H9 (cell line): ENCODE measurements at regions not wholly inside any gene's neighbourhood (a gene's known extent, or its start where the extent isn't known, plus 50 kb on each side); places are given as distances from the start of the nearest gene placed in this dataset.

Source experiments
- DNase-seq: peaks from one replicate; pipeline ENCODE4 v3.0.0-alpha.2; 2017
- H2AFZ ChIP-seq: one replicate; pipeline ENCODE4 v1.6.1; 2013; ENCODE audit warnings: mild to moderate bottlenecking, low read length, control low read depth, moderate library complexity
- H2AK5ac ChIP-seq: 2 replicates; pipeline ENCODE4 v1.6.1; 2013; ENCODE audit warnings: low read length, control low read depth, mixed read lengths; ENCODE audit not compliant: insufficient read length
- H2BK120ac ChIP-seq: one replicate; pipeline ENCODE4 v1.6.1; 2013; ENCODE audit warnings: low read depth, mild to moderate bottlenecking, low read length, control low read depth, inconsistent platforms; ENCODE audit not compliant: poor library complexity, severe bottlenecking
- H2BK12ac ChIP-seq: 2 replicates; pipeline ENCODE4 v1.6.1; 2013; ENCODE audit warnings: low read length, control low read depth, mixed read lengths, low read depth; ENCODE audit not compliant: insufficient read length
- H2BK15ac ChIP-seq: 2 replicates; pipeline ENCODE4 v1.6.1; 2013; ENCODE audit warnings: low read depth, low read length, control low read depth
- H2BK20ac ChIP-seq: one replicate; pipeline ENCODE4 v1.6.1; 2013; ENCODE audit warnings: low read depth, mild to moderate bottlenecking, low read length, control low read depth, inconsistent platforms; ENCODE audit not compliant: poor library complexity, severe bottlenecking
- H2BK5ac ChIP-seq: 2 replicates; pipeline ENCODE4 v1.6.1; 2013; ENCODE audit warnings: low read length, control low read depth, mixed read lengths; ENCODE audit not compliant: insufficient read length
- H3K14ac ChIP-seq: 2 replicates; pipeline ENCODE4 v1.6.1; 2013; ENCODE audit warnings: low read length, control low read depth; ENCODE audit not compliant: insufficient read depth
- H3K18ac ChIP-seq: 2 replicates; pipeline ENCODE4 v1.6.1; 2013; ENCODE audit warnings: low read depth, mild to moderate bottlenecking, mixed read lengths, low read length, control low read depth; ENCODE audit not compliant: insufficient read length
- H3K23ac ChIP-seq: 2 replicates; pipeline ENCODE4 v1.6.1; 2013; ENCODE audit warnings: low read length, control low read depth, mixed read lengths, low read depth; ENCODE audit not compliant: insufficient read length
- H3K23me2 ChIP-seq: 2 replicates; pipeline ENCODE4 v1.6.1; 2013; ENCODE audit warnings: low read depth, mild to moderate bottlenecking, mixed read lengths, low read length, control low read depth; ENCODE audit not compliant: insufficient read length, poor library complexity, severe bottlenecking
- H3K27ac ChIP-seq: 2 replicates; pipeline ENCODE4 v1.5.1; 2013; ENCODE audit warnings: low read length, control low read depth, mixed read lengths, low read depth; ENCODE audit not compliant: insufficient read length
- H3K27me3 ChIP-seq: 2 replicates; pipeline ENCODE4 v1.6.1; 2013; ENCODE audit warnings: low read length, control low read depth, inconsistent platforms; ENCODE audit not compliant: insufficient read depth
- H3K4ac ChIP-seq: 2 replicates; pipeline ENCODE4 v1.6.1; 2013; ENCODE audit warnings: low read depth, mild to moderate bottlenecking, control low read depth, inconsistent platforms, low read length, moderate library complexity
- H3K4me1 ChIP-seq: 2 replicates; pipeline ENCODE4 v1.6.1; 2013; ENCODE audit warnings: low read length, control low read depth, inconsistent platforms; ENCODE audit not compliant: insufficient read depth
- H3K4me2 ChIP-seq: 2 replicates; pipeline ENCODE4 v1.6.1; 2013; ENCODE audit warnings: low read length, control low read depth, mixed read lengths; ENCODE audit not compliant: insufficient read length, insufficient read depth
- H3K56ac ChIP-seq: 2 replicates; pipeline ENCODE4 v1.6.1; 2013; ENCODE audit warnings: low read depth, mild to moderate bottlenecking, mixed read lengths, low read length, control low read depth; ENCODE audit not compliant: insufficient read length
- H3K79me1 ChIP-seq: 2 replicates; pipeline ENCODE4 v1.6.1; 2013; ENCODE audit warnings: low read depth, mild to moderate bottlenecking, moderate library complexity, low read length, control low read depth, inconsistent platforms; ENCODE audit not compliant: insufficient read depth, poor library complexity, severe bottlenecking
- H3K79me2 ChIP-seq: 2 replicates; pipeline ENCODE4 v1.6.1; 2013; ENCODE audit warnings: low read length, control low read depth, inconsistent platforms; ENCODE audit not compliant: insufficient read depth
- H3K9ac ChIP-seq: 2 replicates; pipeline ENCODE4 v1.6.1; 2013; ENCODE audit warnings: low read length, control low read depth, mixed read lengths; ENCODE audit not compliant: insufficient read length; ENCODE audit errors: extremely low read depth
- H3K9me3 ChIP-seq: one replicate; pipeline ENCODE4 v1.6.1; 2013; ENCODE audit warnings: low read depth, low read length, inconsistent platforms; ENCODE audit not compliant: control insufficient read depth
- H3T11ph ChIP-seq: one replicate; pipeline ENCODE4 v1.6.1; 2013; ENCODE audit warnings: mild to moderate bottlenecking, low read length, control low read depth, inconsistent platforms
- H4K20me1 ChIP-seq: one replicate; pipeline ENCODE4 v1.6.1; 2013; ENCODE audit not compliant: control insufficient read depth, insufficient read length, insufficient read depth
- H4K5ac ChIP-seq: 2 replicates; pipeline ENCODE4 v1.6.1; 2013; ENCODE audit warnings: low read depth, mild to moderate bottlenecking, mixed read lengths, low read length, control low read depth; ENCODE audit not compliant: insufficient read length
- H4K8ac ChIP-seq: replicated peaks from 2 replicates; pipeline ENCODE4 v1.6.1; 2013; ENCODE audit warnings: low read length, control low read depth, mixed read lengths, low read depth; ENCODE audit not compliant: insufficient read length
- H4K91ac ChIP-seq: 2 replicates; pipeline ENCODE4 v1.6.1; 2013; ENCODE audit warnings: low read depth, mild to moderate bottlenecking, moderate library complexity, mixed read lengths, low read length, control low read depth; ENCODE audit not compliant: insufficient read length
- H3K27ac Mint-ChIP-seq, 3 experiments: 2 replicates in 2 of 3; 3 replicates in 1 of 3; pipeline ENCODE4 v1.8.0; 2020 to 2021; ENCODE audit warnings: mixed read lengths in 3 of 3, mild to moderate bottlenecking in 1 of 3, moderate library complexity in 1 of 3
- H3K27me3 Mint-ChIP-seq: 2 replicates; pipeline ENCODE4 v1.8.0; 2021; ENCODE audit warnings: low read depth, mild to moderate bottlenecking, moderate library complexity, mixed read lengths
- H3K36me3 Mint-ChIP-seq, 3 experiments: 2 replicates in 2 of 3; 3 replicates in 1 of 3; pipeline ENCODE4 v1.8.0; 2020 to 2021; ENCODE audit warnings: low read depth in 3 of 3, mixed read lengths in 3 of 3; ENCODE audit not compliant: insufficient read depth in 1 of 3
- H3K4me1 Mint-ChIP-seq, 2 experiments: 2 replicates each; pipeline ENCODE4 v1.8.0; 2020; ENCODE audit warnings: mixed read lengths in 2 of 2
- H3K4me3 Mint-ChIP-seq, 2 experiments: 2 replicates in 1 of 2; 3 replicates in 1 of 2; pipeline ENCODE4 v1.8.0; 2020 to 2021; ENCODE audit warnings: mild to moderate bottlenecking in 2 of 2, mixed read lengths in 2 of 2, moderate library complexity in 1 of 2
- H3K9me3 Mint-ChIP-seq, 2 experiments: 2 replicates in 1 of 2; 3 replicates in 1 of 2; pipeline ENCODE4 v1.8.0; 2020; ENCODE audit warnings: mild to moderate bottlenecking in 2 of 2, mixed read lengths in 2 of 2, moderate library complexity in 1 of 2
- WGBS: extraction: QIAGEN DNeasy Blood & Tissue Kit; methylation state at CpG from one replicate; pipeline ENCODE4 v1.1.7; 2013; ENCODE audit warnings: missing lambda C conversion rate, low lambda C conversion rate, mixed read lengths; ENCODE audit not compliant: insufficient read length; ENCODE audit errors: extremely low coverage; 5-methylcytosine and 5-hydroxymethylcytosine counted together
- TF ChIP-seq, protein P1 (sequence below): fragments of 200-600 bp; sonication (generic); conservative IDR thresholded peaks from 3 replicates; pipeline ENCODE4 v1.8.0; 2021; ENCODE audit warnings: antibody characterized with exemption, mild to moderate bottlenecking

DNA sequence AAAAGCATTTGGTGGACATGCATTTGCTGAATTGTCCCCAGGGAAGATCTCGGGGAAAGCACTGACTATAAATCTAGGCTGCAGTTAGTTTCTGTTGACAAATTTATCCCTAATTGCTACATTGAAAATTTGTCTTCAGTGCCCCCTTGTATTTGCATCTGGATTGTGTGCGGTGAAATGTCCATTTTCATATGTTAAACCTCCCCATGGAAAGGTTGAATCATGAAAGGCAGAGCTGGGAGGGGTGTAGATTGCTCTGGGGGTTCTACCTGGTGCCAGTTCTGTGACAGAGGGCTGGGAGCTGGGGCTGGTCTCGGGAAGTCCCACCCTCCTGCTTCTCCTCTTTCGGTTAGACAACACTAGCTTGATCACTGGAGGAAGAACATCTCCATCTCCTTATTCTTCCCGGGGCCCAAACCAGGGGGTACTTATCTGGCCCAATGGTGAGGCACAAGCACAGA, 101.9 kb downstream of the GADD45G start:
- H4K91ac ChIP-seq, result no peak overlapping the region
- H4K5ac ChIP-seq, result no peak overlapping the region
- no peaks in the 10 kb centered on the region for H3K9me3 Mint-ChIP-seq
- H4K8ac ChIP-seq, result no peak overlapping the region
- H2BK120ac ChIP-seq, result no peak overlapping the region
- no peaks in the 10 kb centered on the region for H3K4me1 ChIP-seq
- H3K27me3 ChIP-seq, result no peaks in the 10 kb centered on the region
- peaks cover 6% of the 10 kb centered on the region for H3K27me3 Mint-ChIP-seq
- peaks cover 0 to 5% (median 0%) of the 10 kb centered on the region in 3 experiments; a peak in 1 of 7 replicates for H3K36me3 Mint-ChIP-seq
- no peak for DNase-seq
- H3K4me2 ChIP-seq, result no peak overlapping the region
- no peaks in the 10 kb centered on the region for H3K9me3 ChIP-seq
- H3K23me2 ChIP-seq, result no peaks in the 10 kb centered on the region
- H3K27ac Mint-ChIP-seq, result no peak overlapping the region
- no peak overlapping the region for H2AFZ ChIP-seq
- no peak overlapping the region for H3K4ac ChIP-seq
- no peak overlapping the region for H2BK15ac ChIP-seq
- no peaks in the 10 kb centered on the region for H3K79me1 ChIP-seq
- no peak overlapping the region for H3K9ac ChIP-seq
- H2BK12ac ChIP-seq, result no peak overlapping the region
- no peak overlapping the region for H2BK20ac ChIP-seq
- no peak overlapping the region for H3K27ac ChIP-seq
- H4K20me1 ChIP-seq, result peaks cover under 1% of the 10 kb centered on the region
- TF ChIP-seq, protein P1, sequence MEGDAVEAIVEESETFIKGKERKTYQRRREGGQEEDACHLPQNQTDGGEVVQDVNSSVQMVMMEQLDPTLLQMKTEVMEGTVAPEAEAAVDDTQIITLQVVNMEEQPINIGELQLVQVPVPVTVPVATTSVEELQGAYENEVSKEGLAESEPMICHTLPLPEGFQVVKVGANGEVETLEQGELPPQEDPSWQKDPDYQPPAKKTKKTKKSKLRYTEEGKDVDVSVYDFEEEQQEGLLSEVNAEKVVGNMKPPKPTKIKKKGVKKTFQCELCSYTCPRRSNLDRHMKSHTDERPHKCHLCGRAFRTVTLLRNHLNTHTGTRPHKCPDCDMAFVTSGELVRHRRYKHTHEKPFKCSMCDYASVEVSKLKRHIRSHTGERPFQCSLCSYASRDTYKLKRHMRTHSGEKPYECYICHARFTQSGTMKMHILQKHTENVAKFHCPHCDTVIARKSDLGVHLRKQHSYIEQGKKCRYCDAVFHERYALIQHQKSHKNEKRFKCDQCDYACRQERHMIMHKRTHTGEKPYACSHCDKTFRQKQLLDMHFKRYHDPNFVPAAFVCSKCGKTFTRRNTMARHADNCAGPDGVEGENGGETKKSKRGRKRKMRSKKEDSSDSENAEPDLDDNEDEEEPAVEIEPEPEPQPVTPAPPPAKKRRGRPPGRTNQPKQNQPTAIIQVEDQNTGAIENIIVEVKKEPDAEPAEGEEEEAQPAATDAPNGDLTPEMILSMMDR, result no peak
- peaks cover 28 to 29% of the 10 kb centered on the region in 2 experiments for H3K4me1 Mint-ChIP-seq
- H3K18ac ChIP-seq, result no peak overlapping the region
- H3K14ac ChIP-seq, result no peak overlapping the region; the same call in 1 of the 2 replicates
- H3K23ac ChIP-seq, result no peak overlapping the region
- H3K4me3 Mint-ChIP-seq, result no peak overlapping the region
- no peak overlapping the region for H3K56ac ChIP-seq
- H3T11ph ChIP-seq, result no peak overlapping the region
- no CpG with 5 or more reads among the region's 5 CpGs for WGBS
- H2AK5ac ChIP-seq, result no peak overlapping the region
- no peak overlapping the region for H2BK5ac ChIP-seq
- H3K79me2 ChIP-seq, result no peaks in the 10 kb centered on the region
